Lower lobe of right lung (tissue), 2 donors: ENCODE measurements at regions not wholly inside any gene's neighbourhood (a gene's known extent, or its start where the extent isn't known, plus 50 kb on each side); places are given as distances from the start of the nearest gene placed in this dataset.

ENCODE experiments used
- ATAC-seq, 2 donors: fragments of 200-7000 bp; cut with Tn5 transposase; one replicate each; pipeline ENCODE4 v1.9.1; 2020 to 2022; ENCODE audit warnings: mild to moderate bottlenecking in 2 of 2, moderate library complexity in 2 of 2
- DNase-seq: peaks from one replicate; pipeline ENCODE4 v3.0.0-alpha.2; 2020
- H3K27ac ChIP-seq: fragments of 200-600 bp; one replicate; pipeline ENCODE4 v1.8.0; 2022
- H3K27me3 ChIP-seq: fragments of 200-600 bp; one replicate; pipeline ENCODE4 v1.8.0; 2022; ENCODE audit warnings: low read depth
- H3K36me3 ChIP-seq: fragments of 200-600 bp; one replicate; pipeline ENCODE4 v1.8.0; 2022; ENCODE audit warnings: mild to moderate bottlenecking
- H3K4me1 ChIP-seq: fragments of 200-600 bp; one replicate; pipeline ENCODE4 v1.8.0; 2022
- H3K4me3 ChIP-seq: fragments of 200-600 bp; one replicate; pipeline ENCODE4 v1.8.0; 2022; ENCODE audit warnings: mild to moderate bottlenecking
- H3K9me3 ChIP-seq: fragments of 200-600 bp; one replicate; pipeline ENCODE4 v1.8.0; 2022
- intact Hi-C: fragments of 100-400 bp; cut with DNase I; formaldehyde crosslinking; loops from one replicate; pipeline ENCODE4 v1.11.0; 2022
- TF ChIP-seq, protein P1 (sequence below): fragments of 200-600 bp; IDR thresholded peaks from one replicate; pipeline ENCODE4 v1.8.0; 2022; ENCODE audit warnings: antibody characterized with exemption, mild to moderate bottlenecking
- donor health status: DM: no; HTN: yes; CAD: no; lungs with severe emphysema.

DNA sequence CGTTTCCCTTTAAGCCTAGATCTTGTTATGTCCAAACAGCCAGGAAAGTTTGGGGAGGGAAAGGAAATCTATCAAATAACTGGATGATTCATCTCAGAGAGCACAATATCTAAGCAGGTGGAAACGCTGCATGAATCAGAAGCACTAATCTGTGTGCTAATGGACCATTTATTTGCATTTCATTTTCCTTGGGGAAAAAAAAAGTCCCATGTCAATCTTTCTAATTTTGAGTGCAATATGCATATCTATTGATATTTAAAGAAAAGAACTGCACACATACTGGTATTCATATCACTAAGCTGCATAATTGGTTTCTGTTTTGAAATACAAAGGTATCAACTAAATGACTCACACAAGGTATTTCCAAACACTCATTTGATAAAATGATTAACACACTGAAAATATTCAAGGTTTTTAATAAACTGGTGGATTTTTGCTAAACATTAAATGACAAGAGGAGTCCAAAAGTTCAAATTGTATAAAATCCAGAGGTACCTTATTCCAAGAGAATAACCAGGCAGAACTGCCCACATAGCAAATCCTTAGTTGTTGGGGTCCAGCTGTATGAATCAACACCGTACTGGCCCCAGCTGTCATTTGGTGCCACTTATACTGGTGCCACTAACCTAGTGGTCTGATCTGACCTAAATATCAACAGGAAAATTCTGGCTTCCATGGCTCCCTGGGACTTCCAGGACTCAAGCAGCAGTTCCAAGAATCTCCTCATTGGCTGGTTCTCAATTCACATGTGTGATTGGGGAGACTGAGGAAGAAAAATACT, 122.2 kb upstream of the SP4 start:
- TF ChIP-seq, protein P1, sequence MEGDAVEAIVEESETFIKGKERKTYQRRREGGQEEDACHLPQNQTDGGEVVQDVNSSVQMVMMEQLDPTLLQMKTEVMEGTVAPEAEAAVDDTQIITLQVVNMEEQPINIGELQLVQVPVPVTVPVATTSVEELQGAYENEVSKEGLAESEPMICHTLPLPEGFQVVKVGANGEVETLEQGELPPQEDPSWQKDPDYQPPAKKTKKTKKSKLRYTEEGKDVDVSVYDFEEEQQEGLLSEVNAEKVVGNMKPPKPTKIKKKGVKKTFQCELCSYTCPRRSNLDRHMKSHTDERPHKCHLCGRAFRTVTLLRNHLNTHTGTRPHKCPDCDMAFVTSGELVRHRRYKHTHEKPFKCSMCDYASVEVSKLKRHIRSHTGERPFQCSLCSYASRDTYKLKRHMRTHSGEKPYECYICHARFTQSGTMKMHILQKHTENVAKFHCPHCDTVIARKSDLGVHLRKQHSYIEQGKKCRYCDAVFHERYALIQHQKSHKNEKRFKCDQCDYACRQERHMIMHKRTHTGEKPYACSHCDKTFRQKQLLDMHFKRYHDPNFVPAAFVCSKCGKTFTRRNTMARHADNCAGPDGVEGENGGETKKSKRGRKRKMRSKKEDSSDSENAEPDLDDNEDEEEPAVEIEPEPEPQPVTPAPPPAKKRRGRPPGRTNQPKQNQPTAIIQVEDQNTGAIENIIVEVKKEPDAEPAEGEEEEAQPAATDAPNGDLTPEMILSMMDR, result no peak
- Histone ChIP-seq H3K4me3 (no peak overlapping the region), H3K36me3 (no peaks in the 10 kb centered on the region), H3K27ac (no peak overlapping the region), H3K9me3 (no peaks in the 10 kb centered on the region), H3K27me3 (no peaks in the 10 kb centered on the region), H3K4me1 (no peaks in the 10 kb centered on the region)
- DNase-seq, result no peak
- no peak for ATAC-seq
- intact Hi-C loops, result no loop called here

DNA sequence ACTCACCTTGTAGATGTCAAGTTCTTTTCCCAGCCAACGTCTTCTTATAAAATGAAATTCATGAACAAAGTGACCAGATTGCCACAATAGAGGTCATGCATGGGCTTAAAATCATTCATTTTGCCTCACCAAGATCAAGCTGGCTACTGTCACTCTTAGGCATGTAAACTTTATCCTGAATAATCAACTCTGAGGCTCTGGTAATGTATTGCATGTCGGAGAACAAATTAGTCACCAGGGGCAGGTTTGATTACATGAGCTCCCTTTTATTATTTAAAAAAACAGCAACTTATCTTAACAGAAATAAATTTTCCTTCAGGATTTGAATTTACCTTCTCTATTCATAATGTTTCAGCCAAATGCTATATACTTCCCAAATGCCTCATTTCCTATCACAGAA, 112.9 kb upstream of the SP4 start:
- Histone ChIP-seq H3K4me1 (no peaks in the 10 kb centered on the region), H3K27ac (no peak overlapping the region), H3K4me3 (no peak overlapping the region), H3K27me3 (no peaks in the 10 kb centered on the region), H3K36me3 (no peaks in the 10 kb centered on the region), H3K9me3 (no peaks in the 10 kb centered on the region)
- DNase-seq (no peak), ATAC-seq (no peak)
- TF ChIP-seq, protein P1, result no peak
- intact Hi-C loops, result no loop called here

- DNase-seq, result no peak
- Histone ChIP-seq H3K27me3 (no peaks in the 10 kb centered on the region), H3K27ac (no peak overlapping the region), H3K36me3 (no peaks in the 10 kb centered on the region), H3K4me1 (no peaks in the 10 kb centered on the region), H3K4me3 (no peak overlapping the region), H3K9me3 (no peaks in the 10 kb centered on the region)
- TF ChIP-seq, protein P1, result no peak
- intact Hi-C loops, result no loop called here
- no peak for ATAC-seq
Measured at GRCh38 chr7:21317966-21318915, 109.6 kb upstream of the SP4 start.

DNA sequence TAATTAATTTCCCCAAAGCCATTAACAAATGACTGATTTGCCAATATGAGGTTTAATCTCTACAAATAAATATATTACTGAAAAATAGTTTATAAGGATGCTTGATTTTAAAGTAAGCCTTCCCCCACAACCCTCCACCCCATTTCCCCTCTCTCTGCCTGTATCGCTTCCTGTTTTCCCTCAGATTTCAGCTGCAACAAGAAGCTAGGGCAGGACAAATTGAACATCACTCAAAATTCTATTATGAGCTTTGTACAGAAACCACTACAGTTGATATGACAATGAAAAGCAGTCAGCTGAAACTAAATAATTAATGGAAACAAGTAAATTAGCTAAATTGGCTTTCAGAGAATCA, 109.0 kb upstream of the SP4 start:
- ATAC-seq (no peak), DNase-seq (no peak)
- Histone ChIP-seq H3K4me3 (no peak overlapping the region), H3K27me3 (no peaks in the 10 kb centered on the region), H3K36me3 (no peaks in the 10 kb centered on the region), H3K9me3 (no peaks in the 10 kb centered on the region), H3K27ac (no peak overlapping the region), H3K4me1 (no peaks in the 10 kb centered on the region)
- intact Hi-C loops, result no loop called here
- TF ChIP-seq, protein P1, result no peak

- H3K4me3 ChIP-seq, result no peak overlapping the region
- no peaks in the 10 kb centered on the region for H3K4me1 ChIP-seq
- TF ChIP-seq, protein P1, result no peak
- intact Hi-C loops, result no loop called here
- no peaks in the 10 kb centered on the region for H3K27me3 ChIP-seq
- ATAC-seq, result no peak
- no peaks in the 10 kb centered on the region for H3K9me3 ChIP-seq
- no peak overlapping the region for H3K27ac ChIP-seq
- no peak for DNase-seq
- no peaks in the 10 kb centered on the region for H3K36me3 ChIP-seq
Measured at GRCh38 chr7:21326241-21326640, 101.6 kb upstream of the SP4 start.
